ENCODE measurements at regions not wholly inside any gene's neighbourhood (a gene's known extent, or its start where the extent isn't known, plus 50 kb on each side); places are given as distances from the start of the nearest gene placed in this dataset.

- no peak for TF ChIP-seq CTCF (IDR thresholded peaks at IDR 0.05; ENCODE audit: insufficient read depth, low read length, severe bottlenecking)
- no peak overlapping the region for H3K4me3 ChIP-seq (ENCODE audit: low read depth, low read length)
- FAIRE-seq (no peak), DNase-seq (ENCODE audit: low read depth) (no peak)
- H3K36me3 ChIP-seq (ENCODE audit: control insufficient read depth, insufficient read depth, low read length): no peaks in the 10 kb centered on the region
- H3K27me3 ChIP-seq (ENCODE audit: control insufficient read depth, insufficient read depth, low read length): no peaks in the 10 kb centered on the region
Measured at GRCh38 chr2:64313398-64313723, 140.6 kb upstream of the LGALSL start.

DNA sequence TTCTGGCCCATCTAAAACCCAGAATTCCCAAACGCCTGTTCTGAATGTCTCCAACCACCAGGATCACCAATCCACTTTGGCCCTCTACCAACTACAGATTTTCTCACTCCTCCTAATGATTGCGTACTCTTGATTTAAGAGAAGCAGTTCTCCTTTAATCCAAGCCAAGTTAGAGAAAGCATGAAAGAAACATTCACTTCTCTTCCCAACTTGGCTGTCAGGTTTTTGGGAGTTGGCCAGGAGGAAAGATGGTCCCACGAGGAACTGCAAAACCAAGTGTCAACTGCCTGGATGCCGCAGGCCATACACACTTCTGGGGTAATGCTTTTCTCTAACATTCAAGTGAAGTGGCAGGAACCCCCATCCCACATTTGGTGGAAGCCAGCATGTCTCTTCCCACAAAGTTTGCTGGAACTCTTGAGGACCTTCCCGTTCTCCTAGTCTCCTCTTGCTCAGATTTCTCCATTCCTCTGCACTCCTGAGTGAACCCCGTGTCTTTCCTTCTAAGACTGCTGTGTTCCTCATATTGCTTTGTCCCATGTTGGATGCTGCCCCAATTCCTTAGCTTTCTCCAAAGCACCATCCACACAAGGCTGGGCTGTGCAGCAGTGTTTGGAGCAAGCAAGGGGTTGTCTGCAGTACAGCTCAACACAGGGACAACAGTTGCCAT is 138.5 kb upstream of the LGALSL start:
- DNase-seq (ENCODE audit: low read depth) (no peak), FAIRE-seq (no peak)
- no peaks in the 10 kb centered on the region for H3K36me3 ChIP-seq (ENCODE audit: control insufficient read depth, insufficient read depth, low read length)
- H3K27me3 ChIP-seq (ENCODE audit: control insufficient read depth, insufficient read depth, low read length): no peaks in the 10 kb centered on the region
- no peak for TF ChIP-seq CTCF (IDR thresholded peaks at IDR 0.05; ENCODE audit: insufficient read depth, low read length, severe bottlenecking)
- H3K4me3 ChIP-seq (ENCODE audit: low read depth, low read length): no peak overlapping the region

DNA sequence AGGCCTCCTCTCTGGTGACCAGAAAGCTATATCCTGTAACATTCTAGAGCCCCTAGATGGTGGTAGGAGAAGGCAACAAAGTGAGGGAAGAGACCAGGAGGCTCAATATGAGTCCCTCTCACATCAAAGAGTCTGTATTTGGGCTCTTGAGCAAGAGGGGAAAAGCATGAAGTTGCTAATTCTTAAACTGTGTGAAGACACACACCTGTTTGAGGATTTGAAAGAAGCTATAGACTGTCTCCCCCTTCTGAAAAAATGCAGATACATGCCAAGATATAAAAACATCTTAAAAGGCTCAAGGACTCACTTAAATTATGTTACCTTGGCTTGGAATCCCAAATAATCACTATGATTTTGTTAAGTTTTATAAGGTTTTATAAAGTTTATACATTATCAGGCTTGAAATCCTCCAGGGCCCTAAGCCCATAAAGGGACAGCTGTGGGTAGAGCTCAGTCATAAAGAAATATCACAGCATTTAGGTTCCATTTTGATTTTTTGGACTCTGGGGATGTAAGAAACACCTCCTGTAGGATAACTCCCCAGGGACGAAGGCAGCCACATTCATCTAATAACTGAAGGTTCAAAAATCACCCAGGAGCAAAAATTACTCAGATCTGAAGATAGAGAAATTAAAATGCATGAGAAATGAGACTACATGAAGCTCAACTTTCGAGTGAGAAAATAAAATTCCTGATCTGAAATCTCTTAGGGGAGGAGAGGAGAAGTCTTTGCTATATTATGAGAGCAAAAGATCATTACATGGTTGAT is 136.1 kb upstream of the LGALSL start:
- no peak overlapping the region for H3K4me3 ChIP-seq (ENCODE audit: low read depth, low read length)
- DNase-seq (ENCODE audit: low read depth) (no peak), FAIRE-seq (no peak)
- no peaks in the 10 kb centered on the region for H3K36me3 ChIP-seq (ENCODE audit: control insufficient read depth, insufficient read depth, low read length)
- no peak for TF ChIP-seq CTCF (IDR thresholded peaks at IDR 0.05; ENCODE audit: insufficient read depth, low read length, severe bottlenecking)
- no peaks in the 10 kb centered on the region for H3K27me3 ChIP-seq (ENCODE audit: control insufficient read depth, insufficient read depth, low read length)

DNA sequence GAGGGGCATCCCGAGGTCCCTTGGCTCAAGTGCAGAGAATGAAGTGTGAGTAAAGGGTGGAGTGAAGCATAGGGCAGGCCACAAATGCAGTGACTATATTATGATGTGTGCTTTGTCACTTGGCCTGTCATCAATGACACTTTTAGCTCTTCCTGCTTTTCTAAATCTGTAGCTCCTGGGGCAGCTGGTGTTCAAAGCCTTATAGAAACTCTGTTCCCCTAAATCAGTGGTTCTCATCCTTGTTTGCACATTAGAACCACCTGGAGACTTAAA is 135.6 kb upstream of the LGALSL start:
- no peak for FAIRE-seq
- H3K36me3 ChIP-seq (ENCODE audit: control insufficient read depth, insufficient read depth, low read length): no peaks in the 10 kb centered on the region
- no peak for DNase-seq (ENCODE audit: low read depth)
- H3K27me3 ChIP-seq (ENCODE audit: control insufficient read depth, insufficient read depth, low read length): peaks cover 1% of the 10 kb centered on the region
- no peak for TF ChIP-seq CTCF (IDR thresholded peaks at IDR 0.05; ENCODE audit: insufficient read depth, low read length, severe bottlenecking)
- no peak overlapping the region for H3K4me3 ChIP-seq (ENCODE audit: low read depth, low read length)

GRCh38 chr2:64319896-64320295 is 134.1 kb upstream of the LGALSL start:
- no peak for TF ChIP-seq CTCF (IDR thresholded peaks at IDR 0.05; ENCODE audit: insufficient read depth, low read length, severe bottlenecking)
- DNase-seq (ENCODE audit: low read depth) (no peak), FAIRE-seq (no peak)
- Histone ChIP-seq H3K36me3 (ENCODE audit: control insufficient read depth, insufficient read depth, low read length) (no peaks in the 10 kb centered on the region), H3K4me3 (ENCODE audit: low read depth, low read length) (no peak overlapping the region), H3K27me3 (ENCODE audit: control insufficient read depth, insufficient read depth, low read length) (peaks cover 2% of the 10 kb centered on the region)

DNA sequence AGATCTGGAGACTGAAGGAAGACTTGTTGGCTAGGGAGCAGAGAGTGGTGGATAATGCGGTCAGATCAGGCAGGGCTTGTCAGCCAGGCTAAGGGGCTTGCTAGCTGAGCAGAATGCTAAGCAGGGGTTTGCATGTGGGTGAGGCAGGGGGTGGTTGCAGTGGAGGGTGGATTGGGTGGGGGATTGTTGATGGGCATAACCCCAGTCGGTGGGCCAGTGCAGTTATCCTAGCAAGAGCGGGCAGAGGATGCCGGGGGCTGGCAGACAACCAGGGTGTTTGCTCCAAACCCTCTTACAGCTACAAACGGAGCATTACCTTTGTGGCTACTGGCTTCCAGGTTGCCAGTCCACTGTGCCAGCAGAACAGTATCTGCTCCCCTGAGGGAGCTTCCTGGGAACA is 131.5 kb upstream of the LGALSL start:
- DNase-seq (ENCODE audit: low read depth) (no peak), FAIRE-seq (no peak)
- H3K27me3 ChIP-seq (ENCODE audit: control insufficient read depth, insufficient read depth, low read length): peaks cover 2% of the 10 kb centered on the region
- H3K4me3 ChIP-seq (ENCODE audit: low read depth, low read length): no peak overlapping the region
- no peaks in the 10 kb centered on the region for H3K36me3 ChIP-seq (ENCODE audit: control insufficient read depth, insufficient read depth, low read length)
- no peak for TF ChIP-seq CTCF (IDR thresholded peaks at IDR 0.05; ENCODE audit: insufficient read depth, low read length, severe bottlenecking)
